Neural progenitor cell (in vitro differentiated cells): ENCODE measurements at regions not wholly inside any gene's neighbourhood (a gene's known extent, or its start where the extent isn't known, plus 50 kb on each side); places are given as distances from the start of the nearest gene placed in this dataset.

Experiments used
- CTCF ChIP-seq: fragments of 200-600 bp; sonication (generic); IDR thresholded peaks from 2 replicates; pipeline ENCODE4 v1.5.1; 2017; ENCODE audit warnings: antibody characterized with exemption, mild to moderate bottlenecking
- EZH2 ChIP-seq: fragments of 200-600 bp; sonication (generic); IDR thresholded peaks from 2 replicates; pipeline ENCODE4 v1.6.1; 2017; ENCODE audit warnings: antibody characterized with exemption, mild to moderate bottlenecking, moderate library complexity
- EZH2phosphoT487 ChIP-seq: fragments of 200-600 bp; sonication (generic); IDR thresholded peaks from 2 replicates; pipeline ENCODE4 v1.6.1; 2017; ENCODE audit warnings: antibody characterized with exemption

GRCh38 chr13:59475911-59476310 lies 687.8 kb downstream of the DIAPH3 start:
- TF ChIP-seq CTCF (no peak), EZH2 (no peak), EZH2phosphoT487 (no peak)
